Lower leg skin (tissue), 3 donors: ENCODE measurements at regions not wholly inside any gene's neighbourhood (a gene's known extent, or its start where the extent isn't known, plus 50 kb on each side); places are given as distances from the start of the nearest gene placed in this dataset.

ENCODE experiments used
- POLR2A ChIP-seq, 2 donors: fragments of 450-650 bp; IDR thresholded peaks; one replicate each; pipeline ENCODE4 v1.6.1; 2016 to 2017; ENCODE audit warnings: antibody characterized with exemption in 2 of 2, mild to moderate bottlenecking in 1 of 2, moderate library complexity in 1 of 2
- TF ChIP-seq, protein P1 (sequence below), 3 donors: fragments of 450-650 bp; IDR thresholded peaks; one replicate each; pipeline ENCODE4 v1.5.1; 2016; ENCODE audit warnings: antibody characterized with exemption in 3 of 3, mild to moderate bottlenecking in 3 of 3, moderate library complexity in 2 of 3

DNA sequence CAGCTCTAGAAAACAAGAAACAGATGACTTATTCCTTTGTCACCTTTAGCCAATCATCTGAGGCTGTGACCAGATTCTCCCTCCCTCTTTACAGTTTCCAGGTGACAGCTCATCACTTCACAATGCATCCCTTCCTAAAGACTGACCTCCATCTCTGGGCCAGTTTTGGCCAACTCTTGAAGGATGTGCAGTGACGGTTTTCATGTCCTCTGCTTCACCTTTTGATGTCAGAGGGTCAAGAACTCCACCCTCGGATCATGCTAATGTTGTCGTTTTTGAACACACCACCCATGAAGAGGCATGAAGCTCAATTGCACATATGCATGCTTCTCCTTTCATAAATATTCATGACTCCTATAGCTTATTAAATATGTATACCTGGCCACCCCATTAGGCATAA is 161.2 kb upstream of the SYNPR start:
- TF ChIP-seq, protein P1, sequence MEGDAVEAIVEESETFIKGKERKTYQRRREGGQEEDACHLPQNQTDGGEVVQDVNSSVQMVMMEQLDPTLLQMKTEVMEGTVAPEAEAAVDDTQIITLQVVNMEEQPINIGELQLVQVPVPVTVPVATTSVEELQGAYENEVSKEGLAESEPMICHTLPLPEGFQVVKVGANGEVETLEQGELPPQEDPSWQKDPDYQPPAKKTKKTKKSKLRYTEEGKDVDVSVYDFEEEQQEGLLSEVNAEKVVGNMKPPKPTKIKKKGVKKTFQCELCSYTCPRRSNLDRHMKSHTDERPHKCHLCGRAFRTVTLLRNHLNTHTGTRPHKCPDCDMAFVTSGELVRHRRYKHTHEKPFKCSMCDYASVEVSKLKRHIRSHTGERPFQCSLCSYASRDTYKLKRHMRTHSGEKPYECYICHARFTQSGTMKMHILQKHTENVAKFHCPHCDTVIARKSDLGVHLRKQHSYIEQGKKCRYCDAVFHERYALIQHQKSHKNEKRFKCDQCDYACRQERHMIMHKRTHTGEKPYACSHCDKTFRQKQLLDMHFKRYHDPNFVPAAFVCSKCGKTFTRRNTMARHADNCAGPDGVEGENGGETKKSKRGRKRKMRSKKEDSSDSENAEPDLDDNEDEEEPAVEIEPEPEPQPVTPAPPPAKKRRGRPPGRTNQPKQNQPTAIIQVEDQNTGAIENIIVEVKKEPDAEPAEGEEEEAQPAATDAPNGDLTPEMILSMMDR (IDR thresholded peaks at IDR 0.05): no peak
- no peak for TF ChIP-seq POLR2A (IDR thresholded peaks at IDR 0.05)
